Progenitor cell of endocrine pancreas (in vitro differentiated cells): ENCODE measurements at regions not wholly inside any gene's neighbourhood (a gene's known extent, or its start where the extent isn't known, plus 50 kb on each side); places are given as distances from the start of the nearest gene placed in this dataset.
"Not testable (repeated sequence)": the region's sequence is repeated elsewhere in the genome, so short reads cannot be mapped to it uniquely, and the experiment has no call there.

Source experiments
- DNase-seq: peaks from one replicate; pipeline ENCODE4 v3.0.0; 2021; ENCODE audit warnings: low spot score; ENCODE audit not compliant: unreplicated experiment
- H3K27ac Mint-ChIP-seq: 2 replicates; pipeline ENCODE4 v1.8.0; 2021; ENCODE audit warnings: mild to moderate bottlenecking, moderate library complexity, mixed read lengths
- H3K27me3 Mint-ChIP-seq: 2 replicates; pipeline ENCODE4 v1.8.0; 2021; ENCODE audit warnings: mixed read lengths
- H3K36me3 Mint-ChIP-seq: 2 replicates; pipeline ENCODE4 v1.8.0; 2022; ENCODE audit warnings: mixed read lengths; ENCODE audit not compliant: insufficient read depth
- H3K4me1 Mint-ChIP-seq: 2 replicates; pipeline ENCODE4 v1.8.0; 2021; ENCODE audit warnings: low read depth, mixed read lengths
- H3K4me3 Mint-ChIP-seq: 2 replicates; pipeline ENCODE4 v1.8.0; 2021; ENCODE audit warnings: low read depth, mild to moderate bottlenecking, moderate library complexity, mixed read lengths
- H3K9me3 Mint-ChIP-seq: 2 replicates; pipeline ENCODE4 v1.8.0; 2021; ENCODE audit warnings: low read depth, mixed read lengths
- TF ChIP-seq, protein P1 (sequence below): fragments of 200-600 bp; sonication (generic); IDR thresholded peaks from one replicate; pipeline ENCODE4 v1.5.0; 2021; ENCODE audit warnings: antibody characterized with exemption, mild to moderate bottlenecking; ENCODE audit not compliant: unreplicated experiment

- H3K36me3 Mint-ChIP-seq, result no peaks in the 10 kb centered on the region
- H3K27ac Mint-ChIP-seq, result no peak overlapping the region
- no peak for DNase-seq
- no peak overlapping the region for H3K4me3 Mint-ChIP-seq
- no peaks in the 10 kb centered on the region for H3K4me1 Mint-ChIP-seq
- TF ChIP-seq, protein P1, sequence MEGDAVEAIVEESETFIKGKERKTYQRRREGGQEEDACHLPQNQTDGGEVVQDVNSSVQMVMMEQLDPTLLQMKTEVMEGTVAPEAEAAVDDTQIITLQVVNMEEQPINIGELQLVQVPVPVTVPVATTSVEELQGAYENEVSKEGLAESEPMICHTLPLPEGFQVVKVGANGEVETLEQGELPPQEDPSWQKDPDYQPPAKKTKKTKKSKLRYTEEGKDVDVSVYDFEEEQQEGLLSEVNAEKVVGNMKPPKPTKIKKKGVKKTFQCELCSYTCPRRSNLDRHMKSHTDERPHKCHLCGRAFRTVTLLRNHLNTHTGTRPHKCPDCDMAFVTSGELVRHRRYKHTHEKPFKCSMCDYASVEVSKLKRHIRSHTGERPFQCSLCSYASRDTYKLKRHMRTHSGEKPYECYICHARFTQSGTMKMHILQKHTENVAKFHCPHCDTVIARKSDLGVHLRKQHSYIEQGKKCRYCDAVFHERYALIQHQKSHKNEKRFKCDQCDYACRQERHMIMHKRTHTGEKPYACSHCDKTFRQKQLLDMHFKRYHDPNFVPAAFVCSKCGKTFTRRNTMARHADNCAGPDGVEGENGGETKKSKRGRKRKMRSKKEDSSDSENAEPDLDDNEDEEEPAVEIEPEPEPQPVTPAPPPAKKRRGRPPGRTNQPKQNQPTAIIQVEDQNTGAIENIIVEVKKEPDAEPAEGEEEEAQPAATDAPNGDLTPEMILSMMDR, result peak; percentile 17
- no peaks in the 10 kb centered on the region for H3K9me3 Mint-ChIP-seq
- H3K27me3 Mint-ChIP-seq, result peaks cover 9% of the 10 kb centered on the region
These were observed 85.0 kb upstream of the PLET1 start for GRCh38 chr11:112345706-112346105.

GRCh38 chr11:112346586-112346985 is 85.9 kb upstream of the PLET1 start:
- Mint-ChIP-seq H3K9me3 (no peaks in the 10 kb centered on the region), H3K27me3 (peaks cover 9% of the 10 kb centered on the region), H3K4me1 (no peaks in the 10 kb centered on the region)

GRCh38 chr11:112348480-112349029 is 87.9 kb upstream of the PLET1 start:
- no peaks in the 10 kb centered on the region for H3K4me1 Mint-ChIP-seq
- no peak overlapping the region for H3K27ac Mint-ChIP-seq
- no peak overlapping the region for H3K4me3 Mint-ChIP-seq
- peaks cover 9% of the 10 kb centered on the region for H3K27me3 Mint-ChIP-seq
- no peak for DNase-seq
- TF ChIP-seq, protein P1, result no peak
- no peaks in the 10 kb centered on the region for H3K9me3 Mint-ChIP-seq
- H3K36me3 Mint-ChIP-seq, result no peaks in the 10 kb centered on the region

More at GRCh38 chr11:112346586-112346985, 85.9 kb upstream of the PLET1 start:
- Mint-ChIP-seq H3K36me3 (no peaks in the 10 kb centered on the region), H3K27ac (no peak overlapping the region), H3K4me3 (no peak overlapping the region)
- TF ChIP-seq, protein P1, result no peak
- no peak for DNase-seq

- DNase-seq, H3K36me3 Mint-ChIP-seq, H3K27ac Mint-ChIP-seq, H3K9me3 Mint-ChIP-seq, H3K4me3 Mint-ChIP-seq, H3K4me1 Mint-ChIP-seq, H3K27me3 Mint-ChIP-seq: not testable (repeated sequence)
These were observed 90.8 kb upstream of the PLET1 start for GRCh38 chr11:112351423-112351822.

DNA sequence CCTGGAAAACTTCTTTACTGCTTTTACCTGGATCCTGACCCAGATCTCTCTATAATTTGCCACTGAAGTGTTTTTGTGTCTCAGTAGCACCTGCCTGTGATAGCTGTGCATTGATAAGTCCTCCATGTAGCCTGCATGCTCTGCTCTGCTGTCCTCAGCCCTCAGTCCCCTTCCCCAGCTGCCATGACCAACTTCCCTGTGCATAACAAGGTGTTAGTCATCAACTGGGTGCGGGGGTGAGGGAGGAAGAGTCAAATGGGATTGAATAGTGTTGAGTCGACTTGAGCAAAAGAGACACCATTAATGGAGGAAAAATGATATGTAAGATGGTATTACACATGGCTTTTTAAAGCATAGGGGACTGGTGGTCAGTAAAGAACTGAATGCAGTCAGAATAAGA is 92.2 kb upstream of the PLET1 start:
- Mint-ChIP-seq H3K27me3 (peaks cover 6% of the 10 kb centered on the region), H3K27ac (no peak overlapping the region), H3K36me3 (no peaks in the 10 kb centered on the region), H3K4me3 (no peak overlapping the region), H3K4me1 (no peaks in the 10 kb centered on the region), H3K9me3 (no peaks in the 10 kb centered on the region)
- TF ChIP-seq, protein P1, result no peak
- DNase-seq, result no peak

DNA sequence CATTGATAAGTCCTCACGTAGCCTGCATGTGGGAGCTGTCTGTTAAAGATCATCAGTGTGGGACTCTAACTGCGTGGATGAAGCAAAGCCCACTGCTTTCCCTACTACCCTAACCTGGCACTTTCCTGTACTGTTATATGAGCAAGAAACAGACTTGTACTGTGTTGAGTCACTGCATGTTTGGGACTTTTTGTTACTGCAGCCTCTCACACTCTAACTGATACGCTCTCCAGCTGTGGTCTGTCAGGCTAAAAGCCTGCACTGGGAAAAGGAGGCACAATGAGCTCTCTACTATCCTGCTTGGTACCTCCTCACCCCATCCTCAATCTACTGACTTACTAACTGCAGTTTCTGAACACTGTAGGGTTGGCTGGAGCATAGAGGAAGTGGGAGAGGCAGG is 93.7 kb upstream of the PLET1 start:
- Mint-ChIP-seq H3K27ac (no peak overlapping the region), H3K9me3 (no peaks in the 10 kb centered on the region), H3K4me1 (no peaks in the 10 kb centered on the region), H3K36me3 (no peaks in the 10 kb centered on the region), H3K27me3 (peaks cover 3% of the 10 kb centered on the region), H3K4me3 (no peak overlapping the region)
- TF ChIP-seq, protein P1, result no peak
- DNase-seq, result no peak
